Activated T-cell treated with anti-CD3 and anti-CD28 coated beads, Interleukin-2, amount 50 U/mL, for 72 hours (primary cell): ENCODE measurements at regions not wholly inside any gene's neighbourhood (a gene's known extent, or its start where the extent isn't known, plus 50 kb on each side); places are given as distances from the start of the nearest gene placed in this dataset.

ENCODE experiments used
- ATAC-seq, 2 donors: fragments of 150-1000 bp; cut with Tn5 transposase; replicated peaks in 1 of 2; 2 replicates each; pipeline ENCODE4 v1.10.0; 2021; ENCODE audit warnings: moderate library complexity in 2 of 2, mild to moderate bottlenecking in 1 of 2
- DNase-seq, 2 donors: peaks; one replicate each; pipeline ENCODE4 v3.0.0; 2021 to 2022; ENCODE audit warnings: mixed read lengths in 1 of 2
- H3K27ac Mint-ChIP-seq: one replicate; pipeline ENCODE4 v1.8.0; 2022; ENCODE audit warnings: mild to moderate bottlenecking, moderate library complexity, mixed read lengths
- H3K27me3 Mint-ChIP-seq: one replicate; pipeline ENCODE4 v1.8.0; 2022; ENCODE audit warnings: low read depth, mixed read lengths
- H3K36me3 Mint-ChIP-seq, 2 donors: one replicate each; pipeline ENCODE4 v1.8.0; 2022; ENCODE audit warnings: mixed read lengths in 2 of 2, mild to moderate bottlenecking in 1 of 2; ENCODE audit not compliant: insufficient read depth in 2 of 2
- H3K4me1 Mint-ChIP-seq: one replicate; pipeline ENCODE4 v1.8.0; 2022; ENCODE audit warnings: low read depth, mixed read lengths
- H3K4me3 Mint-ChIP-seq, 2 donors: one replicate each; pipeline ENCODE4 v1.8.0; 2022; ENCODE audit warnings: mild to moderate bottlenecking in 2 of 2, mixed read lengths in 2 of 2, moderate library complexity in 2 of 2
- H3K9me3 Mint-ChIP-seq, 2 donors: one replicate each; pipeline ENCODE4 v1.8.0; 2022; ENCODE audit warnings: mixed read lengths in 2 of 2

GRCh38 chr18:41338341-41338740 is 616.7 kb upstream of the PIK3C3 start:
- H3K4me3 Mint-ChIP-seq = no peak overlapping the region
- ATAC-seq (no peak), DNase-seq (no peak)
- no peaks in the 10 kb centered on the region for H3K27me3 Mint-ChIP-seq
- H3K4me1 Mint-ChIP-seq = no peaks in the 10 kb centered on the region
- H3K27ac Mint-ChIP-seq = no peak overlapping the region
- H3K36me3 Mint-ChIP-seq = peaks cover 0 to 2% of the 10 kb centered on the region in 2 donors
- H3K9me3 Mint-ChIP-seq = peaks cover 4 to 12% of the 10 kb centered on the region in 2 donors

GRCh38 chr18:41331661-41332060 is 623.4 kb upstream of the PIK3C3 start:
- ATAC-seq (no peak), DNase-seq (no peak)
- Mint-ChIP-seq H3K27ac (no peak overlapping the region), H3K36me3 (no peaks in the 10 kb centered on the region), H3K4me3 (no peak overlapping the region), H3K27me3 (no peaks in the 10 kb centered on the region), H3K4me1 (no peaks in the 10 kb centered on the region), H3K9me3 (peaks cover 6 to 7% of the 10 kb centered on the region in 2 donors)

- no peak overlapping the region for H3K27ac Mint-ChIP-seq
- peaks cover 9 to 11% of the 10 kb centered on the region in 2 donors for H3K9me3 Mint-ChIP-seq
- no peak overlapping the region for H3K4me3 Mint-ChIP-seq
- DNase-seq (no peak), ATAC-seq (no peak)
- peaks cover 0 to 2% of the 10 kb centered on the region in 2 donors for H3K36me3 Mint-ChIP-seq
- no peaks in the 10 kb centered on the region for H3K4me1 Mint-ChIP-seq
- no peaks in the 10 kb centered on the region for H3K27me3 Mint-ChIP-seq
Observed at GRCh38 chr18:41326311-41326710, 628.7 kb upstream of the PIK3C3 start.

GRCh38 chr18:41324934-41325333 is 630.1 kb upstream of the PIK3C3 start:
- Mint-ChIP-seq H3K36me3 (peaks cover 0 to 2% of the 10 kb centered on the region in 2 donors), H3K27me3 (no peaks in the 10 kb centered on the region), H3K27ac (no peak overlapping the region), H3K4me3 (no peak overlapping the region), H3K4me1 (no peaks in the 10 kb centered on the region), H3K9me3 (peaks cover 9 to 11% of the 10 kb centered on the region in 2 donors)
- ATAC-seq = no peak
- DNase-seq = no peak

GRCh38 chr18:41324020-41324791 is 630.8 kb upstream of the PIK3C3 start:
- peaks cover 8 to 11% of the 10 kb centered on the region in 2 donors for H3K9me3 Mint-ChIP-seq
- DNase-seq (no peak), ATAC-seq (no peak)
- no peak overlapping the region for H3K27ac Mint-ChIP-seq
- no peaks in the 10 kb centered on the region for H3K4me1 Mint-ChIP-seq
- H3K27me3 Mint-ChIP-seq = no peaks in the 10 kb centered on the region
- H3K36me3 Mint-ChIP-seq = peaks cover 0 to 2% of the 10 kb centered on the region in 2 donors
- no peak overlapping the region for H3K4me3 Mint-ChIP-seq

GRCh38 chr18:41323044-41323443 is 632.0 kb upstream of the PIK3C3 start:
- peaks cover 0 to 2% of the 10 kb centered on the region in 2 donors for H3K36me3 Mint-ChIP-seq
- H3K4me1 Mint-ChIP-seq = no peaks in the 10 kb centered on the region
- peaks cover 7 to 10% of the 10 kb centered on the region in 2 donors for H3K9me3 Mint-ChIP-seq
- no peak overlapping the region for H3K27ac Mint-ChIP-seq
- H3K4me3 Mint-ChIP-seq = no peak overlapping the region
- no peak for DNase-seq
- no peak for ATAC-seq
- H3K27me3 Mint-ChIP-seq = no peaks in the 10 kb centered on the region

- no peak for DNase-seq
- peaks cover 2% of the 10 kb centered on the region in 2 donors for H3K9me3 Mint-ChIP-seq
- no peaks in the 10 kb centered on the region for H3K4me1 Mint-ChIP-seq
- H3K27me3 Mint-ChIP-seq = no peaks in the 10 kb centered on the region
- ATAC-seq = no peak
- H3K27ac Mint-ChIP-seq = no peak overlapping the region
- no peak overlapping the region for H3K4me3 Mint-ChIP-seq
- H3K36me3 Mint-ChIP-seq = no peaks in the 10 kb centered on the region
Observed at GRCh38 chr18:41320100-41320499, 634.9 kb upstream of the PIK3C3 start.

GRCh38 chr18:41315134-41315533 is 639.9 kb upstream of the PIK3C3 start:
- Mint-ChIP-seq H3K4me3 (no peak overlapping the region), H3K27me3 (no peaks in the 10 kb centered on the region), H3K36me3 (no peaks in the 10 kb centered on the region), H3K9me3 (peaks cover 2 to 4% of the 10 kb centered on the region in 2 donors), H3K27ac (no peak overlapping the region), H3K4me1 (no peaks in the 10 kb centered on the region)
- DNase-seq (no peak), ATAC-seq (no peak)

GRCh38 chr18:41311571-41312547 is 643.2 kb upstream of the PIK3C3 start:
- H3K4me1 Mint-ChIP-seq = no peaks in the 10 kb centered on the region
- ATAC-seq = no peak
- no peaks in the 10 kb centered on the region for H3K36me3 Mint-ChIP-seq
- no peaks in the 10 kb centered on the region for H3K27me3 Mint-ChIP-seq
- peaks cover 5 to 7% of the 10 kb centered on the region in 2 donors for H3K9me3 Mint-ChIP-seq
- DNase-seq = no peak
- no peak overlapping the region for H3K27ac Mint-ChIP-seq
- H3K4me3 Mint-ChIP-seq = no peak overlapping the region

GRCh38 chr18:41297740-41298139 is 657.3 kb upstream of the PIK3C3 start:
- Mint-ChIP-seq H3K27ac (no peak overlapping the region), H3K36me3 (no peaks in the 10 kb centered on the region), H3K9me3 (peaks cover 1 to 7% of the 10 kb centered on the region in 2 donors), H3K27me3 (no peaks in the 10 kb centered on the region), H3K4me3 (no peak overlapping the region), H3K4me1 (no peaks in the 10 kb centered on the region)
- ATAC-seq (no peak), DNase-seq (no peak)

- Mint-ChIP-seq H3K27ac (no peak overlapping the region), H3K4me3 (no peak overlapping the region), H3K36me3 (peaks cover 0 to 2% of the 10 kb centered on the region in 2 donors), H3K9me3 (peaks cover 7 to 8% of the 10 kb centered on the region in 2 donors), H3K27me3 (no peaks in the 10 kb centered on the region), H3K4me1 (no peaks in the 10 kb centered on the region)
- ATAC-seq (no peak), DNase-seq (no peak)
Observed at GRCh38 chr18:41269294-41269693, 685.7 kb upstream of the PIK3C3 start.

GRCh38 chr18:41268271-41268670 is 686.8 kb upstream of the PIK3C3 start:
- no peak overlapping the region for H3K27ac Mint-ChIP-seq
- peaks cover 3 to 6% of the 10 kb centered on the region in 2 donors for H3K9me3 Mint-ChIP-seq
- DNase-seq = no peak
- H3K36me3 Mint-ChIP-seq = no peaks in the 10 kb centered on the region
- no peaks in the 10 kb centered on the region for H3K27me3 Mint-ChIP-seq
- no peak for ATAC-seq
- no peaks in the 10 kb centered on the region for H3K4me1 Mint-ChIP-seq
- no peak overlapping the region for H3K4me3 Mint-ChIP-seq

- H3K36me3 Mint-ChIP-seq = no peaks in the 10 kb centered on the region
- no peaks in the 10 kb centered on the region for H3K4me1 Mint-ChIP-seq
- no peak overlapping the region for H3K4me3 Mint-ChIP-seq
- ATAC-seq (no peak), DNase-seq (no peak)
- H3K27me3 Mint-ChIP-seq = no peaks in the 10 kb centered on the region
- peaks cover 8 to 11% of the 10 kb centered on the region in 2 donors for H3K9me3 Mint-ChIP-seq
- H3K27ac Mint-ChIP-seq = no peak overlapping the region
Observed at GRCh38 chr18:41266616-41267015, 688.4 kb upstream of the PIK3C3 start.
